ENCODE measurements at regions not wholly inside any gene's neighbourhood (a gene's known extent, or its start where the extent isn't known, plus 50 kb on each side); places are given as distances from the start of the nearest gene placed in this dataset.

- no peak overlapping the region for H2BK12ac ChIP-seq (ENCODE audit: low read depth, low read length)
- H2BK120ac ChIP-seq (replicated peaks; ENCODE audit: low read depth, low read length) = no peak overlapping the region
- no peak for FAIRE-seq
- no peaks in the 10 kb centered on the region for H3K27me3 ChIP-seq (replicated peaks in 1 of 4; ENCODE audit: control insufficient read depth in 3 of 4, extremely low read depth in 1 of 4, insufficient read depth in 3 of 4, low read length in 3 of 4)
- no peak overlapping the region for H3K27ac ChIP-seq (ENCODE audit: low read depth, low read length)
- H3K79me2 ChIP-seq (ENCODE audit: control insufficient read depth in 1 of 2, insufficient read depth in 2 of 2, low read length in 2 of 2) = no peaks in the 10 kb centered on the region
- H3K9me3 ChIP-seq (ENCODE audit: insufficient read depth in 2 of 2, low read depth in 1 of 2, low read length in 1 of 2) = no peaks in the 10 kb centered on the region
- no peak overlapping the region for H3K4me2 ChIP-seq (ENCODE audit: insufficient read depth in 1 of 2, low read depth in 2 of 2, low read length in 2 of 2)
- no peak overlapping the region for H3K4me3 ChIP-seq (ENCODE audit: extremely low read depth in 1 of 4, insufficient read depth in 2 of 4, low read depth in 3 of 4, low read length in 4 of 4)
- no peak overlapping the region for H3K14ac ChIP-seq (ENCODE audit: insufficient read length)
- H3K18ac ChIP-seq (ENCODE audit: extremely low read depth, low read length) = no peak overlapping the region
- no peak overlapping the region for H3K56ac ChIP-seq (replicated peaks; ENCODE audit: insufficient read length, low read depth, low read length)
- no peak overlapping the region for H2BK20ac ChIP-seq (ENCODE audit: low read length)
- H3K79me1 ChIP-seq (ENCODE audit: low read depth, low read length) = no peaks in the 10 kb centered on the region
- H3K23ac ChIP-seq (ENCODE audit: insufficient read length) = no peak overlapping the region
- no peak overlapping the region for H2BK5ac ChIP-seq (ENCODE audit: low read depth, low read length)
- no peaks in the 10 kb centered on the region for H3K36me3 ChIP-seq (ENCODE audit: control insufficient read depth in 2 of 4, insufficient read depth in 4 of 4, low read length in 3 of 4)
- no peak overlapping the region for H2BK15ac ChIP-seq (ENCODE audit: low read length)
- POLR2A ChIA-PET (ENCODE audit: partially characterized antibody) = no interaction called here
- no peak overlapping the region for H2AFZ ChIP-seq (ENCODE audit: low read length)
- CTCF ChIA-PET (ENCODE audit: partially characterized antibody) = interaction anchor here (1.1 to 4.3 kb wide), 4 partner anchors 11 to 302 kb away, joined by 3 to 26 read pairs (median 5); no protein-coding TSS in a partner anchor
- 88% methylated on average over 6 of the region's 6 CpGs; no CpG with 5 or more reads in 1 of the 2 experiments for WGBS, 2 experiments (ENCODE audit: extremely low coverage in 1 of 2, insufficient coverage in 1 of 2, insufficient read length in 1 of 2, insufficient replicate concordance in 2 of 2, low coverage in 1 of 2, low lambda C conversion rate in 2 of 2, missing lambda C conversion rate in 1 of 2)
- no peaks in the 10 kb centered on the region for H4K20me1 ChIP-seq (replicated peaks in 1 of 2; ENCODE audit: control insufficient read depth in 1 of 2, insufficient read depth in 2 of 2, low read length in 2 of 2)
- no peak overlapping the region for H4K8ac ChIP-seq (ENCODE audit: extremely low read depth, insufficient read depth, low read length)
- no peak overlapping the region for H4K91ac ChIP-seq (replicated peaks; ENCODE audit: insufficient read length, low read length)
- H3K23me2 ChIP-seq (ENCODE audit: low read depth, low read length) = no peaks in the 10 kb centered on the region
- no peaks in the 10 kb centered on the region for H3K4me1 ChIP-seq (replicated peaks in 1 of 4; ENCODE audit: control insufficient read depth in 3 of 4, insufficient read depth in 4 of 4, low read length in 3 of 4)
- H4K5ac ChIP-seq (ENCODE audit: insufficient read length, low read depth, low read length) = no peak overlapping the region
- no peak for DNase-seq (ENCODE audit: low read depth in 1 of 2, low spot score in 2 of 2)
- H3K4ac ChIP-seq (replicated peaks; ENCODE audit: insufficient read length, low read depth, low read length) = no peak overlapping the region
- H2AK5ac ChIP-seq (ENCODE audit: low read depth, low read length) = no peak overlapping the region
- no peak overlapping the region for H3K9ac ChIP-seq (replicated peaks in 1 of 4; ENCODE audit: extremely low read depth in 1 of 4, low read depth in 3 of 4, low read length in 3 of 4)
- TF ChIP-seq NRF1 (IDR thresholded peaks at IDR 0.05; ENCODE audit: low read depth, low read length) = no peak
- TF ChIP-seq KDM1A (IDR thresholded peaks at IDR 0.05; ENCODE audit: borderline replicate concordance, low read length) = no peak
- no peak for TF ChIP-seq HDAC6 (IDR thresholded peaks at IDR 0.05; ENCODE audit: low read depth, low read length)
- TF ChIP-seq SRF (IDR thresholded peaks at IDR 0.05; ENCODE audit: low read depth, low read length) = no peak
Observed at GRCh38 chr2:224272237-224272910, 129.5 kb downstream of the FAM124B start.
